CD8-positive, alpha-beta memory T cell (primary cell): ENCODE measurements at regions not wholly inside any gene's neighbourhood (a gene's known extent, or its start where the extent isn't known, plus 50 kb on each side); places are given as distances from the start of the nearest gene placed in this dataset.

Experiments
- CTCF ChIA-PET: fragments of 350-600 bp; sonication (Branson Sonifier 250); formaldehyde crosslinking; loops from one replicate; lab custom pipeline; 2021; ENCODE audit warnings: antibody characterized with exemption; lab: Charles Lee
- POLR2A ChIA-PET: fragments of 350-600 bp; sonication (Branson Sonifier 250); formaldehyde crosslinking; loops from one replicate; lab custom pipeline; 2021; ENCODE audit warnings: antibody characterized with exemption; lab: Charles Lee
- DNase-seq, 5 donors: peaks; one replicate each; pipeline versions ENCODE4 v3.0.0 to v3.0.0-alpha.2; 2020 to 2022; ENCODE audit warnings: mixed read lengths in 1 of 5
- H3K27ac ChIP-seq: one replicate; pipeline ENCODE4 v1.7.0; 2013; ENCODE audit warnings: low read depth, mild to moderate bottlenecking, low read length, moderate library complexity
- H3K27me3 ChIP-seq: 2 replicates; pipeline ENCODE4 v1.7.0; 2013; ENCODE audit warnings: low read length, mild to moderate bottlenecking; ENCODE audit not compliant: insufficient read depth, poor library complexity, severe bottlenecking
- H3K36me3 ChIP-seq: 2 replicates; pipeline ENCODE4 v1.7.0; 2013; ENCODE audit warnings: mild to moderate bottlenecking, low read length, moderate library complexity; ENCODE audit not compliant: insufficient read depth
- H3K4me1 ChIP-seq: 2 replicates; pipeline ENCODE4 v1.7.0; 2013; ENCODE audit warnings: mild to moderate bottlenecking, low read length, moderate library complexity; ENCODE audit not compliant: insufficient read depth
- H3K4me3 ChIP-seq: 2 replicates; pipeline ENCODE4 v1.7.0; 2013; ENCODE audit warnings: mild to moderate bottlenecking, low read length
- H3K9me3 ChIP-seq: 2 replicates; pipeline ENCODE4 v1.7.0; 2013; ENCODE audit warnings: mild to moderate bottlenecking, low read length
- H3K27ac Mint-ChIP-seq, 8 donors: one replicate each; pipeline ENCODE4 v1.8.0; 2020 to 2021; ENCODE audit warnings: mixed read lengths in 8 of 8, mild to moderate bottlenecking in 6 of 8, inconsistent platforms in 3 of 8, moderate library complexity in 3 of 8
- H3K27me3 Mint-ChIP-seq, 2 donors: one replicate each; pipeline ENCODE4 v1.8.0; 2020 to 2021; ENCODE audit warnings: mixed read lengths in 2 of 2, mild to moderate bottlenecking in 1 of 2, moderate library complexity in 1 of 2
- H3K36me3 Mint-ChIP-seq, 3 donors: one replicate each; pipeline ENCODE4 v1.8.0; 2020 to 2021; ENCODE audit warnings: mixed read lengths in 3 of 3, inconsistent platforms in 1 of 3, mild to moderate bottlenecking in 1 of 3
- H3K4me1 Mint-ChIP-seq, 3 donors: one replicate each; pipeline ENCODE4 v1.8.0; 2020 to 2021; ENCODE audit warnings: mixed read lengths in 3 of 3, inconsistent platforms in 1 of 3, mild to moderate bottlenecking in 1 of 3
- H3K4me3 Mint-ChIP-seq, 7 donors: one replicate each; pipeline ENCODE4 v1.8.0; 2020 to 2021; ENCODE audit warnings: mixed read lengths in 7 of 7, mild to moderate bottlenecking in 6 of 7, moderate library complexity in 4 of 7, inconsistent platforms in 2 of 7
- H3K9me3 Mint-ChIP-seq, 5 donors: one replicate each; pipeline ENCODE4 v1.8.0; 2020 to 2022; ENCODE audit warnings: mixed read lengths in 5 of 5, mild to moderate bottlenecking in 3 of 5, moderate library complexity in 2 of 5, inconsistent platforms in 1 of 5

- Mint-ChIP-seq H3K36me3 (no peaks in the 10 kb centered on the region), H3K27me3 (no peaks in the 10 kb centered on the region), H3K4me3 (no peak overlapping the region), H3K4me1 (no peaks in the 10 kb centered on the region), H3K9me3 (peaks cover 0 to 3% (median 2%) of the 10 kb centered on the region in 5 donors), H3K27ac (no peak overlapping the region)
- POLR2A ChIA-PET: no interaction called here
- H3K4me3 ChIP-seq: no peak overlapping the region
- H3K9me3 ChIP-seq: no peaks in the 10 kb centered on the region
- no peak overlapping the region for H3K27ac ChIP-seq
- H3K36me3 ChIP-seq: no peaks in the 10 kb centered on the region
- H3K4me1 ChIP-seq: no peaks in the 10 kb centered on the region
- H3K27me3 ChIP-seq: no peaks in the 10 kb centered on the region
- CTCF ChIA-PET: no interaction called here
- DNase-seq: no peak
Measured at GRCh38 chr4:136644279-136644678, 888.0 kb downstream of the PCDH18 start.

GRCh38 chr4:136643416-136643815 lies 888.9 kb downstream of the PCDH18 start:
- no peak overlapping the region for H3K4me3 ChIP-seq
- ChIA-PET POLR2A (no interaction called here), CTCF (no interaction called here)
- Mint-ChIP-seq H3K4me1 (no peaks in the 10 kb centered on the region), H3K27ac (no peak overlapping the region), H3K4me3 (no peak overlapping the region), H3K9me3 (peaks cover 0 to 3% (median 2%) of the 10 kb centered on the region in 5 donors), H3K36me3 (no peaks in the 10 kb centered on the region), H3K27me3 (no peaks in the 10 kb centered on the region)
- no peak for DNase-seq
- no peaks in the 10 kb centered on the region for H3K9me3 ChIP-seq
- H3K36me3 ChIP-seq: no peaks in the 10 kb centered on the region
- H3K27ac ChIP-seq: no peak overlapping the region
- H3K27me3 ChIP-seq: no peaks in the 10 kb centered on the region
- H3K4me1 ChIP-seq: no peaks in the 10 kb centered on the region

GRCh38 chr4:136637071-136637777 lies 895.1 kb downstream of the PCDH18 start:
- no peaks in the 10 kb centered on the region for H3K27me3 ChIP-seq
- ChIA-PET POLR2A (no interaction called here), CTCF (no interaction called here)
- no peaks in the 10 kb centered on the region for H3K9me3 ChIP-seq
- no peak overlapping the region for H3K4me3 Mint-ChIP-seq
- no peaks in the 10 kb centered on the region for H3K36me3 ChIP-seq
- H3K4me3 ChIP-seq: no peak overlapping the region
- peaks cover 0 to 2% (median 0%) of the 10 kb centered on the region in 5 donors for H3K9me3 Mint-ChIP-seq
- H3K36me3 Mint-ChIP-seq: no peaks in the 10 kb centered on the region
- H3K27me3 Mint-ChIP-seq: no peaks in the 10 kb centered on the region
- DNase-seq: no peak
- H3K4me1 ChIP-seq: no peaks in the 10 kb centered on the region
- no peaks in the 10 kb centered on the region for H3K4me1 Mint-ChIP-seq
- H3K27ac Mint-ChIP-seq: no peak overlapping the region
- no peak overlapping the region for H3K27ac ChIP-seq

GRCh38 chr4:136636155-136636554 lies 896.1 kb downstream of the PCDH18 start:
- DNase-seq: no peak
- H3K36me3 ChIP-seq: no peaks in the 10 kb centered on the region
- no peaks in the 10 kb centered on the region for H3K27me3 ChIP-seq
- Mint-ChIP-seq H3K27ac (no peak overlapping the region), H3K4me3 (no peak overlapping the region), H3K27me3 (no peaks in the 10 kb centered on the region), H3K9me3 (peaks cover 0 to 2% (median 0%) of the 10 kb centered on the region in 5 donors), H3K4me1 (no peaks in the 10 kb centered on the region), H3K36me3 (no peaks in the 10 kb centered on the region)
- no peak overlapping the region for H3K27ac ChIP-seq
- no peaks in the 10 kb centered on the region for H3K4me1 ChIP-seq
- CTCF ChIA-PET: no interaction called here
- no peaks in the 10 kb centered on the region for H3K9me3 ChIP-seq
- POLR2A ChIA-PET: no interaction called here
- no peak overlapping the region for H3K4me3 ChIP-seq

GRCh38 chr4:136634121-136634520 lies 898.2 kb downstream of the PCDH18 start:
- H3K4me1 Mint-ChIP-seq: no peaks in the 10 kb centered on the region
- Histone ChIP-seq H3K4me1 (no peaks in the 10 kb centered on the region), H3K27me3 (no peaks in the 10 kb centered on the region), H3K4me3 (no peak overlapping the region), H3K36me3 (no peaks in the 10 kb centered on the region), H3K27ac (no peak overlapping the region), H3K9me3 (no peaks in the 10 kb centered on the region)
- H3K4me3 Mint-ChIP-seq: no peak overlapping the region
- no peak for DNase-seq
- H3K27me3 Mint-ChIP-seq: no peaks in the 10 kb centered on the region
- H3K27ac Mint-ChIP-seq: no peak overlapping the region
- ChIA-PET POLR2A (no interaction called here), CTCF (no interaction called here)
- peaks cover 0 to 2% (median 0%) of the 10 kb centered on the region in 5 donors for H3K9me3 Mint-ChIP-seq
- no peaks in the 10 kb centered on the region for H3K36me3 Mint-ChIP-seq

- no peak for DNase-seq
- H3K27ac Mint-ChIP-seq: no peak overlapping the region
- no peaks in the 10 kb centered on the region for H3K27me3 ChIP-seq
- ChIA-PET CTCF (no interaction called here), POLR2A (no interaction called here)
- peaks cover 7 to 16% (median 10%) of the 10 kb centered on the region in 5 donors for H3K9me3 Mint-ChIP-seq
- peaks cover 0 to 3% (median 0%) of the 10 kb centered on the region in 3 donors for H3K36me3 Mint-ChIP-seq
- H3K27ac ChIP-seq: no peak overlapping the region
- no peaks in the 10 kb centered on the region for H3K4me1 ChIP-seq
- no peak overlapping the region for H3K4me3 Mint-ChIP-seq
- no peaks in the 10 kb centered on the region for H3K4me1 Mint-ChIP-seq
- no peaks in the 10 kb centered on the region for H3K27me3 Mint-ChIP-seq
- H3K9me3 ChIP-seq: no peaks in the 10 kb centered on the region
- H3K36me3 ChIP-seq: no peaks in the 10 kb centered on the region
- H3K4me3 ChIP-seq: no peak overlapping the region
Measured at GRCh38 chr4:136599890-136600289, 932.4 kb downstream of the PCDH18 start.

- peaks cover 3% of the 10 kb centered on the region for H3K9me3 ChIP-seq
- no peaks in the 10 kb centered on the region for H3K36me3 Mint-ChIP-seq
- H3K4me1 Mint-ChIP-seq: no peaks in the 10 kb centered on the region
- no peak overlapping the region for H3K4me3 ChIP-seq
- CTCF ChIA-PET: no interaction called here
- no peaks in the 10 kb centered on the region for H3K27me3 ChIP-seq
- no peaks in the 10 kb centered on the region for H3K4me1 ChIP-seq
- POLR2A ChIA-PET: no interaction called here
- DNase-seq: no peak
- H3K27me3 Mint-ChIP-seq: no peaks in the 10 kb centered on the region
- H3K27ac ChIP-seq: no peak overlapping the region
- peaks cover 1 to 22% (median 6%) of the 10 kb centered on the region in 5 donors for H3K9me3 Mint-ChIP-seq
- H3K4me3 Mint-ChIP-seq: no peak overlapping the region
- no peak overlapping the region for H3K27ac Mint-ChIP-seq
- H3K36me3 ChIP-seq: no peaks in the 10 kb centered on the region
Measured at GRCh38 chr4:136590440-136590839, 941.9 kb downstream of the PCDH18 start.

- Mint-ChIP-seq H3K9me3 (peaks cover 1 to 5% (median 4%) of the 10 kb centered on the region in 5 donors), H3K4me1 (no peaks in the 10 kb centered on the region), H3K36me3 (no peaks in the 10 kb centered on the region), H3K27me3 (no peaks in the 10 kb centered on the region), H3K27ac (no peak overlapping the region), H3K4me3 (no peak overlapping the region)
- Histone ChIP-seq H3K9me3 (no peaks in the 10 kb centered on the region), H3K27me3 (no peaks in the 10 kb centered on the region), H3K4me3 (no peak overlapping the region), H3K36me3 (no peaks in the 10 kb centered on the region), H3K27ac (no peak overlapping the region), H3K4me1 (no peaks in the 10 kb centered on the region)
- ChIA-PET POLR2A (no interaction called here), CTCF (no interaction called here)
- DNase-seq: no peak
Measured at GRCh38 chr4:136583567-136583966, 948.7 kb downstream of the PCDH18 start.
